ENCODE measurements at regions not wholly inside any gene's neighbourhood (a gene's known extent, or its start where the extent isn't known, plus 50 kb on each side); places are given as distances from the start of the nearest gene placed in this dataset.

DNA sequence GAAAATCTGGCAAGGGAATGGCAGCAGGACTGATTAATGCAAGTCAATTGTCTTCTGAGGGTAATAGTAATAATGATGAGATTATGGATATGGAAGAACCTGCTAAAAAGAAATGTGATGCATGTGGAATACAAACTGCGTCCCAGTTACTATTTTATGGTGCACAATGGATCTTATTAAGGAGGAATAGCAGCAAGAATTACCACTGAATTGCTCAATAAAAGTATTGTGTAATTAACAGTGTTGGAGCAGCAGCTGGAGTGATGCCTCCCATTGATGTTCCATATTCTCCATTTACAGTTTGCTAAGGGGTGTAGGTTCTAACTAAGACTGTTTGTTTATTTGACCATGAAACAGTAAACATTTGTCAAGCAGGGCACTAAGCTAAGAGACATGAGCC, 167.9 kb downstream of the HRH4 start:
- Histone ChIP-seq H3K9ac (ENCODE audit: low read depth, low read length) (no peak overlapping the region), H3K27me3 (ENCODE audit: control insufficient read depth, insufficient read depth, low read length) (peaks cover 6% of the 10 kb centered on the region), H3K36me3 (ENCODE audit: insufficient read depth, low read length) (no peaks in the 10 kb centered on the region), H3K4me2 (ENCODE audit: low read length) (no peak overlapping the region), H3K4me3 (ENCODE audit: low read length) (no peak overlapping the region), H3K4me1 (ENCODE audit: control insufficient read depth, insufficient read depth, low read length) (no peaks in the 10 kb centered on the region), H3K9me3 (replicated peaks; ENCODE audit: low read length) (no peaks in the 10 kb centered on the region)

GRCh38 chr18:24629921-24630320, 169.5 kb downstream of the HRH4 start:
- Histone ChIP-seq H3K4me1 (ENCODE audit: control insufficient read depth, insufficient read depth, low read length) (no peaks in the 10 kb centered on the region), H3K4me3 (ENCODE audit: low read length) (no peak overlapping the region), H3K9me3 (replicated peaks; ENCODE audit: low read length) (no peaks in the 10 kb centered on the region), H3K4me2 (ENCODE audit: low read length) (no peak overlapping the region), H3K36me3 (ENCODE audit: insufficient read depth, low read length) (no peaks in the 10 kb centered on the region), H3K9ac (ENCODE audit: low read depth, low read length) (no peak overlapping the region), H3K27me3 (ENCODE audit: control insufficient read depth, insufficient read depth, low read length) (peaks cover 6% of the 10 kb centered on the region)

DNA sequence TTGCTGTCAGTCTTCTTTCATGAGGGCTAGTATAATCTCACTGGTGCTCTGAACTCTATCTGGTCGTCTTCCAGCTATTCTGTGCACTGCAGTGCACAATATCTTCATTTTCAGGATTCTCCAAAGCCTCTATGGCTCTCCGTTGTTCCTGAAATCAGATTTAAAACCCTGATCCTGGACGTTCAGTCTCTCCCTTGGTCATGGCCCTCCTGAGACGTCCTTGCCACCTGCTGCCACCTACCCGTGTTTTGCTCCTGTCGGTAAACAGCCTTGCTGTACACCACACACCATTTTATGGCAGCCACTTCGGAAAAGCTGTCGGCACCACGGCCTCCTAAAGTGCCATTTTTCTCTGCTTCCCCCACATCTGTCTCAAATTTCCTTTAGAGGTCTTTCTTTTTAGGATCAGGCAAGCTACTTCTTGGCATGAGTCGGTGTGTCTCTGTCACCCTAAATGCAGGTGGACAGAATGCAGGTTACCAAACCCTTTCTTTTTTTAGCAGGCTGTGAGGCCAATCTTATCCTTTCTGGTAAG, 170.0 kb downstream of the HRH4 start:
- Histone ChIP-seq H3K9ac (ENCODE audit: low read depth, low read length) (no peak overlapping the region), H3K4me1 (ENCODE audit: control insufficient read depth, insufficient read depth, low read length) (no peaks in the 10 kb centered on the region), H3K9me3 (replicated peaks; ENCODE audit: low read length) (no peaks in the 10 kb centered on the region), H3K27me3 (ENCODE audit: control insufficient read depth, insufficient read depth, low read length) (peaks cover 6% of the 10 kb centered on the region), H3K4me3 (ENCODE audit: low read length) (no peak overlapping the region), H3K4me2 (ENCODE audit: low read length) (no peak overlapping the region), H3K36me3 (ENCODE audit: insufficient read depth, low read length) (no peaks in the 10 kb centered on the region)

DNA sequence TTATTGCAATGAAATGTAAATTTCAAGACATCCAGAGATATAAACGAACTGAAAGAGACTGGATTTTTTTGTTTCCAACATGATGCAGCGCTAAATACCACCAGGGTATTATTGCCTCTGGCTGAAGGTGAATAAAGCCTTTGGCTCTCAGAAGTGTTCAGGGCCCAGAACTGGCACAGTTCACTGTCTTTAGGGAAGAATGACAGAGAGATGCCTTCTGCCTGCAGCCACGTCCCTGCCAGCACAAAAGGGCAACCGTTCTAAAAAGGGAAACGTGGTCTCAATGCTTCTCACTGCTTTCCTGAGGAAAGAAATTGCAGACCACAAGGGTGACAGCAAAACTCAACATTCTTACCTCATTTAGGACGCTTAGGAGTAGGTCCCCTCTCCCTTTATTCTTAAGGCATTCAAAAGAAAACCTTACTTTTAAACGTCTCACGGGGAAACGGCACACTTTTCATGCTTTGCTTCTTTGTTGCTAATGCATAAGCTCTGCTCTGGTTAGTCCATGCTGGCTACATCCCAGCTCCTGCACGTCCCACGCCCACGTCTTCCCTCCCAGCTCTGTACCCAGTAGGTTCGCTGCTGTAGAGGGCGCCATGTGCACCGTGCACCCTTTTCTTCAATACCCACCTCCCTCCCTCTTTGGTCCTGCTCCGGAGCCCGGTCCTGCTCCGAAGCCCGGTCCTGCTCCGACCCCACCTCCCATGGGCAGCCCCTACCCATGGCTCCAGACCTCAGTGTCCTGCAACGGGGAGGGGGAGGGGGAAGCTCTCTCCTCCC, 171.0 kb downstream of the HRH4 start:
- no peaks in the 10 kb centered on the region for H3K36me3 ChIP-seq (ENCODE audit: insufficient read depth, low read length)
- no peaks in the 10 kb centered on the region for H3K4me1 ChIP-seq (ENCODE audit: control insufficient read depth, insufficient read depth, low read length)
- no peak overlapping the region for H3K4me2 ChIP-seq (ENCODE audit: low read length)
- H3K27me3 ChIP-seq (ENCODE audit: control insufficient read depth, insufficient read depth, low read length) = peaks cover 6% of the 10 kb centered on the region
- H3K9me3 ChIP-seq (replicated peaks; ENCODE audit: low read length) = no peaks in the 10 kb centered on the region
- H3K4me3 ChIP-seq (ENCODE audit: low read length) = no peak overlapping the region
- H3K9ac ChIP-seq (ENCODE audit: low read depth, low read length) = no peak overlapping the region

DNA sequence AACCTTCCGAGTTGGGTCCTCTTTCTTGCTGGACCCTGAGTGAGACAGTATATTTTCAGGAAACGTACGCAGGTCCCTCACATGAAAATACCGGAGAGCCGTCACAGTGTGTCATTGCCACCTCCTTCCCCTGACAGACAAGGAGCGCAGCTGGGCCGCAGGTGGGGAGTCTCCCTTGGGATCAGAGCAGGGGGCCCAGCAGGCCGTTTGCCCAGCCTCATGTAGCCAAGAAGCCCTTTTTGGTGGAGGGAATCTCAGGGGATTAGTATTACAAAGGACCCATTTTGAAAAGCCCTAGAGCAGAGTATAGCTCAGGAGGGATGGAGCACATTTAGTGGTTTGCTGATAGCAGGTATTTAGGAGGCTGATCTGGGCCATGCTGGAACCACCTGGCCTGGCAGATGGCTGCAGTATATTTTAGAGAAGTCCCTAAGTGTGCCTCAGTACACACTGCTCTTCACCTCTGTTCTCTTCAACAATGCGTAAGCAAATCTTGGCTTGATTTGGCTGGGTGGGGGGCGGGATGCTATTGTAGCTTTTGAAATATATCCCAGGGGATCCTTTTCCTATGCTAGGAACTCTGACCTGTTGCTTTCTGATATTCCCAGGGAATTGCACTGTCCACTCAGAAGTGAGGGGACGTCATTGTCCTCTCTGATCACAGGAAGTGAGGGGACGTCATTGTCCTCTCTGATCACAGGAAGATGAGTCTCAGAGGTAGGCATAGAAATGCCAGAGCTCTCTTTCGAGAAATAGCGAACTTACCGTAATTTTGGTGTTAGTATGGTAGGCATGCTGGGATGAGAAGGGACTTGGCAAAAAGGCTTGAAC, 171.9 kb downstream of the HRH4 start:
- H3K36me3 ChIP-seq (ENCODE audit: insufficient read depth, low read length) = no peaks in the 10 kb centered on the region
- H3K9ac ChIP-seq (ENCODE audit: low read depth, low read length) = no peak overlapping the region
- H3K27me3 ChIP-seq (ENCODE audit: control insufficient read depth, insufficient read depth, low read length) = peaks cover 6% of the 10 kb centered on the region
- no peak overlapping the region for H3K4me3 ChIP-seq (ENCODE audit: low read length)
- H3K4me2 ChIP-seq (ENCODE audit: low read length) = no peak overlapping the region
- no peaks in the 10 kb centered on the region for H3K9me3 ChIP-seq (replicated peaks; ENCODE audit: low read length)
- H3K4me1 ChIP-seq (ENCODE audit: control insufficient read depth, insufficient read depth, low read length) = no peaks in the 10 kb centered on the region

DNA sequence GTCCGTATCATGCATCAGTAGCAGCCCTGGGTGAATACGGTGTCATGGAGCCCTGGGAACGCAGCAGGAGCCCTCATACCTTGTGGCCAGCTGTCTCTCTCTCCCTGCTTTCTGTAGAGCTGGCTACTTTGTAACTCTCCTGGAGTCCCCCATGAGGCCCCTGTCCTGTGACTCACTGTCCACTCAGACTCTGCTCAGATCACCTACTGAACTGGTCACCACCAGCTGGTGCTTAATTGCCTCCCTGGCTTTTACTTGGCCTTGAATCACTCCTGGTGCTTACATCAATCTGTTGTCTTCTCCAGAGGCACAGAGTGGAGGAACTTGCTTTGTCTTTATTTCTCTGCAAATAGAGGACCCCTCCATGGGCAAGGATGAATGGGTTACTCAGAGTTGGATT, 172.7 kb downstream of the HRH4 start:
- no peaks in the 10 kb centered on the region for H3K4me1 ChIP-seq (ENCODE audit: control insufficient read depth, insufficient read depth, low read length)
- H3K27me3 ChIP-seq (ENCODE audit: control insufficient read depth, insufficient read depth, low read length) = peaks cover 6% of the 10 kb centered on the region
- H3K4me3 ChIP-seq (ENCODE audit: low read length) = no peak overlapping the region
- no peak overlapping the region for H3K4me2 ChIP-seq (ENCODE audit: low read length)
- no peaks in the 10 kb centered on the region for H3K36me3 ChIP-seq (ENCODE audit: insufficient read depth, low read length)
- H3K9ac ChIP-seq (ENCODE audit: low read depth, low read length) = no peak overlapping the region
- no peaks in the 10 kb centered on the region for H3K9me3 ChIP-seq (replicated peaks; ENCODE audit: low read length)

- no peak overlapping the region for H3K4me3 ChIP-seq (ENCODE audit: low read length)
- H3K9ac ChIP-seq (ENCODE audit: low read depth, low read length) = no peak overlapping the region
- H3K36me3 ChIP-seq (ENCODE audit: insufficient read depth, low read length) = no peaks in the 10 kb centered on the region
- H3K4me1 ChIP-seq (ENCODE audit: control insufficient read depth, insufficient read depth, low read length) = no peaks in the 10 kb centered on the region
- no peaks in the 10 kb centered on the region for H3K9me3 ChIP-seq (replicated peaks; ENCODE audit: low read length)
- H3K4me2 ChIP-seq (ENCODE audit: low read length) = no peak overlapping the region
- H3K27me3 ChIP-seq (ENCODE audit: control insufficient read depth, insufficient read depth, low read length) = peaks cover 12% of the 10 kb centered on the region
These were observed 189.1 kb downstream of the HRH4 start for GRCh38 chr18:24649571-24649970.

GRCh38 chr18:24651434-24651833, 191.0 kb downstream of the HRH4 start:
- Histone ChIP-seq H3K27me3 (ENCODE audit: control insufficient read depth, insufficient read depth, low read length) (peaks cover 12% of the 10 kb centered on the region), H3K36me3 (ENCODE audit: insufficient read depth, low read length) (no peaks in the 10 kb centered on the region), H3K4me3 (ENCODE audit: low read length) (no peak overlapping the region), H3K9ac (ENCODE audit: low read depth, low read length) (no peak overlapping the region), H3K4me2 (ENCODE audit: low read length) (no peak overlapping the region), H3K4me1 (ENCODE audit: control insufficient read depth, insufficient read depth, low read length) (no peaks in the 10 kb centered on the region), H3K9me3 (replicated peaks; ENCODE audit: low read length) (no peaks in the 10 kb centered on the region)

DNA sequence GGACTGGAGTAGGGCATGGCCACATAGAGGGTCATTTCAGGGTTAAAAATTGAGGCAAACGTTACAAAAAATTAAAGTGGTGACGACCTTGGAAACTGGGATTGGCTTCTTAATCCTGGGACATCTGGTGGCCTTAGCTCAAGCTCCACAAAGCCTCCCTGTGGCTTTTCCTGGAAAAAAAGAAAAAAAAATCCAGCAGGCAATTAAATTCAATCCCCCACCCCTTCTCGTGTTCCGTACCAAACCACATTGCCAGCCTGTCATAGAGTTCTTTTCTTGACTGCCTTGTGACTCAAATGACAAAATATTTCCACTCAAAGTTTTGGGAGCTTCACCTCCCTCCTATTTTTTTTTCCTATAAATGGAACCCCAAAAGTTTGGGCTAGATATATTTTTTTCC, 195.6 kb downstream of the HRH4 start:
- no peak overlapping the region for H3K4me2 ChIP-seq (ENCODE audit: low read length)
- H3K9ac ChIP-seq (ENCODE audit: low read depth, low read length) = no peak overlapping the region
- H3K4me3 ChIP-seq (ENCODE audit: low read length) = no peak overlapping the region
- no peaks in the 10 kb centered on the region for H3K9me3 ChIP-seq (replicated peaks; ENCODE audit: low read length)
- H3K4me1 ChIP-seq (ENCODE audit: control insufficient read depth, insufficient read depth, low read length) = peaks cover 13% of the 10 kb centered on the region
- H3K27me3 ChIP-seq (ENCODE audit: control insufficient read depth, insufficient read depth, low read length) = peaks cover 5% of the 10 kb centered on the region
- no peaks in the 10 kb centered on the region for H3K36me3 ChIP-seq (ENCODE audit: insufficient read depth, low read length)

DNA sequence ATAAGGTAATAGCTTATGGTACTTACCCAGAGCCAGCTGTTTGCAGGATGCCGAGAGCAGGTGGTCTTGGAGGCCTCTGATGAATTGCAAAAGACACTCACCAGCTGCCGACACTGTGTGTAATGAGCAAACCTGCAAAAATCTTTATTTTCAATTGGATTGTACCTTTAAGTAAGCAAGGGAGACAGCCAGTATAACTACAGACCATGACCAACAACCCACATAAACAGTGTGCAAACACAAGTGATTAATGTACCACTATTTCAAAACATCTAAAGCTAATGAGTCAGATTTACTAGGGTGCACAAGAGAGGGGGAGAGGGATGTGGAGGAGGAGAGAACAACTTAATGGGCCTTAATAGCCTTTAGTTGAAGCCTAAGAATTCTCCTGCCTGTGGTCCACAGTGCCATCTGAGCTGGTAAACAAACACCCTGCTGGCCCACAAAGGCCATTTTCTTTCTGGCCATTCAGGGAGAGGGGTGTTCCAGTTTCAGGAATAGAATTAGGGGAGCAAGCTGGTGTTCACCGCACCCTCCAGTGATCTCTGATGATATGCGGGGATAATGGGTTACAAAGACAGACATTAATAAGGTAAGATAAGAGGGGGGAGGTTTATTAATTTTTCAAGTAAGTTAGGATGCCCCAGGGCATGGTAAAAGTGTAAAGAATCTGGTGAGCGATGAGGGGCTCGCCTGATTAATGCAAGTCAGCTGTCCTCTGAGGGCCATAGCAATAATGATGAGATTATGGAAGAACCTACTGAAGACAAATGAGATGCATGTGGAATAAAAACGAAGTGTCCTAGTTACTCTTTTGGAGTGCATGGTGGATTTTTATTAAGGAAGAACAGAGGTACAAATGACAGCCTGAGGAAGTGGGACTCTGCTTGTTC, 196.4 kb downstream of the HRH4 start:
- Histone ChIP-seq H3K4me2 (ENCODE audit: low read length) (no peak overlapping the region), H3K36me3 (ENCODE audit: insufficient read depth, low read length) (no peaks in the 10 kb centered on the region), H3K9me3 (replicated peaks; ENCODE audit: low read length) (no peaks in the 10 kb centered on the region), H3K27me3 (ENCODE audit: control insufficient read depth, insufficient read depth, low read length) (peaks cover 9% of the 10 kb centered on the region), H3K4me1 (ENCODE audit: control insufficient read depth, insufficient read depth, low read length) (peaks cover 13% of the 10 kb centered on the region), H3K4me3 (ENCODE audit: low read length) (no peak overlapping the region), H3K9ac (ENCODE audit: low read depth, low read length) (no peak overlapping the region)

DNA sequence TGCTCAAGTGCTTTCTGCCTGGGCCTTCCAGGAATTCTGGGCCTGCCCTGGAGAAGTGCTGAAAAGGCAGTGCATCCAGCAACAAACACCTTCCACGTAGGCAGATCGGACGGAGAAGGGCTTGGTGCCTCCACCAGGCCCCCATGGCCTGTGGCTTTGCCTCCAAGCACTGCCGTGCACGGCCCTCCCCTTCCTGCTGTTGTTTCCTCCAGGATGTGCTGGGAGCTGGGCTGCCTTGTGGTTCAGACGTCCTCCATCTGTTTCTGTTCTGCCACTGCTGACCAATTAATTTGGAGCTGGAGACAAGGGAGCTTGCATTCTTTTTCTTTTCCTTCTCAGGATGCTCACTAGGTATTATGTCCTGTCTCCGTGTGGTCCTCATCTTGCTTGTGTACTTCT, 197.0 kb downstream of the HRH4 start:
- Histone ChIP-seq H3K9ac (ENCODE audit: low read depth, low read length) (no peak overlapping the region), H3K9me3 (replicated peaks; ENCODE audit: low read length) (no peaks in the 10 kb centered on the region), H3K36me3 (ENCODE audit: insufficient read depth, low read length) (no peaks in the 10 kb centered on the region), H3K4me2 (ENCODE audit: low read length) (no peak overlapping the region), H3K4me1 (ENCODE audit: control insufficient read depth, insufficient read depth, low read length) (peaks cover 13% of the 10 kb centered on the region), H3K4me3 (ENCODE audit: low read length) (no peak overlapping the region), H3K27me3 (ENCODE audit: control insufficient read depth, insufficient read depth, low read length) (peaks cover 15% of the 10 kb centered on the region)

Measured in skeletal muscle satellite cell (primary cell).